ENCODE measurements at regions not wholly inside any gene's neighbourhood (a gene's known extent, or its start where the extent isn't known, plus 50 kb on each side); places are given as distances from the start of the nearest gene placed in this dataset.
A peak's percentile ranks its signal among the peaks of the same experiment; 100 is the strongest.
"Not testable (repeated sequence)": the region's sequence is repeated elsewhere in the genome, so short reads cannot be mapped to it uniquely, and the experiment has no call there.

DNA sequence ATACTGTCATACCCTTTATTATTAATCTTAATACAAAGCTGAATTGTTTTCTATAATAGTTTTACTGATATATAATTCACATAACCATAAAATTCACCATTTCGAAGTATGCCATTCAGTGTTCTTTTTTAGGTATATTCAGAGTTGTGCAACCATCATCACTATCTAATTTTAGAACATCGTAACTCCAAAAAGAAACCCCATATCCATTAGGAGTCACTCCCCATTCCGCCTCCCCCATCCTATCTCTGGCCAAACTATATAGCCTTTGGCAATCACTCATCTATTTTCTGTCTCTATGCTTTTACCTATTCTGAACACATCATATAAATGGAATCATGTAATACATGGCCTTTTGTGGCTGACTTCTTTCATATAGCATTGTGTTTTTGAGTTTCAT, 169.7 kb upstream of the GALNT15 start:
- H3K4me3 ChIP-seq (ENCODE audit: low read depth, low read length), result no peak overlapping the region
- TF ChIP-seq, protein P1, sequence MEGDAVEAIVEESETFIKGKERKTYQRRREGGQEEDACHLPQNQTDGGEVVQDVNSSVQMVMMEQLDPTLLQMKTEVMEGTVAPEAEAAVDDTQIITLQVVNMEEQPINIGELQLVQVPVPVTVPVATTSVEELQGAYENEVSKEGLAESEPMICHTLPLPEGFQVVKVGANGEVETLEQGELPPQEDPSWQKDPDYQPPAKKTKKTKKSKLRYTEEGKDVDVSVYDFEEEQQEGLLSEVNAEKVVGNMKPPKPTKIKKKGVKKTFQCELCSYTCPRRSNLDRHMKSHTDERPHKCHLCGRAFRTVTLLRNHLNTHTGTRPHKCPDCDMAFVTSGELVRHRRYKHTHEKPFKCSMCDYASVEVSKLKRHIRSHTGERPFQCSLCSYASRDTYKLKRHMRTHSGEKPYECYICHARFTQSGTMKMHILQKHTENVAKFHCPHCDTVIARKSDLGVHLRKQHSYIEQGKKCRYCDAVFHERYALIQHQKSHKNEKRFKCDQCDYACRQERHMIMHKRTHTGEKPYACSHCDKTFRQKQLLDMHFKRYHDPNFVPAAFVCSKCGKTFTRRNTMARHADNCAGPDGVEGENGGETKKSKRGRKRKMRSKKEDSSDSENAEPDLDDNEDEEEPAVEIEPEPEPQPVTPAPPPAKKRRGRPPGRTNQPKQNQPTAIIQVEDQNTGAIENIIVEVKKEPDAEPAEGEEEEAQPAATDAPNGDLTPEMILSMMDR (IDR thresholded peaks at IDR 0.05; ENCODE audit: insufficient read depth, low read depth, low read length), result no peak
- H3K27me3 ChIP-seq (ENCODE audit: control insufficient read depth, insufficient read depth, low read length), result no peaks in the 10 kb centered on the region
- POLR2A ChIA-PET, result no interaction called here
- CTCF ChIA-PET, result no interaction called here
- no peaks in the 10 kb centered on the region for H3K36me3 ChIP-seq (ENCODE audit: control insufficient read depth, insufficient read depth, low read length)
- no peak for DNase-seq (ENCODE audit: low read depth)

DNA sequence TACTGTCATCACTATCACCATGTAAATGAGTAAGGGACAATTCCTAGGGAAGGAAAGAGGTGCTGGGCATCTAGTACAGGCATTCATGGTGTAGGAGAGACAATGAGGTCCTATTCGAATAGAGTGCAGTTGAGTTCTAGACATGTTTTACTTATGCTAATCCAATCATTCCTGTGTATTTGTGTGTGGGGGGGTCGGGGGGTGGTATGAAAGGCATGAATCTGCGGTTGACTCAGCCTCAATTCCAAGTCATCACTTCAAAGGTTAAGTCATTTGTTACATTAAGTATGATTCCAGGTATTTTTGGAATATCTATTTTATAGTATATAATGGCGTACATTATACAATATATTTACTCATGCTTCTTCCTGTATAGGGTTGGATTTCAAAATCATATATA, 163.1 kb upstream of the GALNT15 start:
- TF ChIP-seq, protein P1 (IDR thresholded peaks at IDR 0.05; ENCODE audit: insufficient read depth, low read depth, low read length), result no peak
- DNase-seq (ENCODE audit: low read depth), result no peak
- CTCF ChIA-PET, result no interaction called here
- POLR2A ChIA-PET, result no interaction called here
- Histone ChIP-seq H3K4me3 (ENCODE audit: low read depth, low read length) (no peak overlapping the region), H3K27me3 (ENCODE audit: control insufficient read depth, insufficient read depth, low read length) (no peaks in the 10 kb centered on the region), H3K36me3 (ENCODE audit: control insufficient read depth, insufficient read depth, low read length) (no peaks in the 10 kb centered on the region)

DNA sequence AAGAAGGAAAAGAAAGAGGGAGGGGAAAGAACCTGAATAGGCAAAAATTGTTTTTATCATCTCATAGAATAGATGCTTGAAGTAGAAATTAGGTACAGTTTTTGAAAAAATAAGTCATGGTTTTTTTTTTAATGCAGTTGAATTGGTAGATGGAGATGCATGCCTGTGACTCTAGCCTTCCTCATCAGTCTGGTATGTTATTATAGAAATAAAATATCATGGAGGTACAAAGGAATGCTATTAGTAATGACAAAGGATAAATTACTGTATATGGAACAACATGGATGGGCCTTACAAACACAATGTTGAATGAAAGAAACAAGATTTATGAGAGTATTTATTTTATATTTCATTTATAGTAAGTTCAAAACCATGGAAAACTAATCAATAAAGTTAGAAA, 162.4 kb upstream of the GALNT15 start:
- POLR2A ChIA-PET, result no interaction called here
- TF ChIP-seq, protein P1 (IDR thresholded peaks at IDR 0.05; ENCODE audit: insufficient read depth, low read depth, low read length), result no peak
- Histone ChIP-seq H3K27me3 (ENCODE audit: control insufficient read depth, insufficient read depth, low read length) (no peaks in the 10 kb centered on the region), H3K4me3 (ENCODE audit: low read depth, low read length) (no peak overlapping the region), H3K36me3 (ENCODE audit: control insufficient read depth, insufficient read depth, low read length) (no peaks in the 10 kb centered on the region)
- CTCF ChIA-PET, result no interaction called here
- DNase-seq (ENCODE audit: low read depth), result peak; percentile 27

DNA sequence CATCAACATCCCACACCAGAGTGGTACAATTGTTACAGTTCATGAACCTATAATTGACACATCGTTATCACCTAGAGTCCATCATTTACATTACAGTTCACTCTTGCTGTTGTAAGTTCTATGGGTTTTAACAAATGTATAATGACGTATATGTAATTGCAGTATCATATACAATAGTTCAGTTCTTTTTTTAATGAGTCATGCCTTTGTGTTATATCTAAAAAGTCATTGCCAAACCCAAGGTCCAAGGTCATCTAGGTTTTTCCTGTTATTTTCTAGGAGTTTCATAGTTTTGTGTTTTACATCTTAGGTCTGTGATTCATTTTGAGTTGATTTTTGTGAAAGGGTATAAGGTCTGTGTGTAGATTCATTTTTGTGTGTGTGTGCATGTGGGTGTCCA, 160.9 kb upstream of the GALNT15 start:
- TF ChIP-seq, protein P1 (IDR thresholded peaks at IDR 0.05; ENCODE audit: insufficient read depth, low read depth, low read length), result no peak
- Histone ChIP-seq H3K27me3 (ENCODE audit: control insufficient read depth, insufficient read depth, low read length) (no peaks in the 10 kb centered on the region), H3K36me3 (ENCODE audit: control insufficient read depth, insufficient read depth, low read length) (no peaks in the 10 kb centered on the region), H3K4me3 (ENCODE audit: low read depth, low read length) (no peak overlapping the region)
- POLR2A ChIA-PET, result no interaction called here
- DNase-seq (ENCODE audit: low read depth), result no peak
- CTCF ChIA-PET, result no interaction called here

DNA sequence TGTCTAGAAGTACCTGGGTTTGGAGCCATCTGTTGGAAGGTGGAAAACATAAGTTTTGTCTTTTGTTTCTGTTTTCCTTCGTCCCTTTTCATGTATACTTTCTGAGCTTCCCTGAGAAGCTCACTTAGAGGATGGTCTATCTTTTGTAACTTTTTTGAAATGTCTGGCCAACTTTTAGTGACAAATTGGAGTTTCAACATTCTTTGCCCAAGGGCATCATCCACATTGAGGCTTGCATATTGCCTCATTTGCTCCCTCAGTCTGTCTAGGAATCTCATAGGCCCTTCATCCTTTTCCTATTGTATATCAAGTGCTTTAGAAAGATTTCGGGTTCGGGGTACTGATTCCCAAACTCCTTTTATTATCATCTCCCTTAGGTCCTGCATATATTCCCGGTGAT, 152.7 kb upstream of the GALNT15 start:
- DNase-seq (ENCODE audit: low read depth); CTCF ChIA-PET; H3K36me3 ChIP-seq (ENCODE audit: control insufficient read depth, insufficient read depth, low read length): not testable (repeated sequence)

DNA sequence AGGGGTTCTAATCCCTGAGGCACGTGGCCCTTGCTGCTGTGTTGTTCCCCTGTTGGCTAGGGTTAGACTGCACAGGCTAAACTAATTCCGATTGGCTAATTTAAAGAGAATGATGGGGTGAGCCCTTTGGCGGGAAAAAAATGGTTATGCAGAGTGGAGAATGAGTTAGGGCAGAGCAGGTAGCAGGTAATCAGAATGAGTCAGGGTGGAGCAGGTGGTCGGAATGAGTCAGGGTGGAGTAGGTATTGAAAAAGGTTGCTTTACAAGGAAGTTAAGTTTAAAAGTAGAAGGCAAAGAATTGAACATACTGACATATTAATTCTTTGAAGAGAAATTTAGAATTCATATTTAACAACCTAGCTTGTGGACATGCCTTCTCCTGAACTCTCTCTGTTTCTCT, 150.6 kb upstream of the GALNT15 start:
- H3K36me3 ChIP-seq (ENCODE audit: control insufficient read depth, insufficient read depth, low read length); CTCF ChIA-PET; H3K4me3 ChIP-seq (ENCODE audit: low read depth, low read length); POLR2A ChIA-PET; H3K27me3 ChIP-seq (ENCODE audit: control insufficient read depth, insufficient read depth, low read length); DNase-seq (ENCODE audit: low read depth): not testable (repeated sequence)

More for the DNA sequence above, 152.7 kb upstream of the GALNT15 start:
- POLR2A ChIA-PET; H3K27me3 ChIP-seq (ENCODE audit: control insufficient read depth, insufficient read depth, low read length); H3K4me3 ChIP-seq (ENCODE audit: low read depth, low read length): not testable (repeated sequence)
